Mammary epithelial cell (primary cell): ENCODE measurements at regions not wholly inside any gene's neighbourhood (a gene's known extent, or its start where the extent isn't known, plus 50 kb on each side); places are given as distances from the start of the nearest gene placed in this dataset.

ENCODE experiments used
- EZH2 ChIP-seq: IDR thresholded peaks from 2 replicates; pipeline ENCODE4 v1.6.1; 2012; ENCODE audit warnings: low read length, inconsistent platforms, borderline replicate concordance
- TF ChIP-seq, protein P1 (sequence below), 2 donors: IDR thresholded peaks in 1 of 2; conservative IDR thresholded peaks in 1 of 2; 2 replicates each; pipeline ENCODE4 v1.5.1; 2011 to 2012; ENCODE audit warnings: inconsistent platforms in 2 of 2, low read length in 2 of 2, mild to moderate bottlenecking in 2 of 2, control low read depth in 1 of 2, low read depth in 1 of 2; ENCODE audit not compliant: insufficient read depth in 1 of 2; ENCODE audit errors: extremely low read depth in 1 of 2

DNA sequence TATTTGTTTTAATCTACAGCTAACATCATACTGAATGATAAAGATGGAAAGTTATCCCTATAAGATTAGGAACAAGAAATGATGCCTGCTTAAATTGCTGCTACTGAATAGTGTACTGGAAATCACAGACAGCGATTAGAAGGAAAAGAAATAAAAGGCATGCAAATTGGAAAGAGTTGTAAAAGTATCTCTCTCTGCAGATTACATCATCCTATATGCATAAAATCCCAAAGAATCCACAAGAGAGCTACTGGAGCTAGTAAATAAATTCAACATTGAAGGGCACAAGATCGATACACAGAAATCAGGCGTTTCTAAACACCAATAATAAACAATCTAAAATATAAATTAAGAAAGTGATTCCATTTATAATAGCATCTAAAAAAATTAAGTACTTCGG is 75.3 kb upstream of the SIMC1 start:
- TF ChIP-seq, protein P1, sequence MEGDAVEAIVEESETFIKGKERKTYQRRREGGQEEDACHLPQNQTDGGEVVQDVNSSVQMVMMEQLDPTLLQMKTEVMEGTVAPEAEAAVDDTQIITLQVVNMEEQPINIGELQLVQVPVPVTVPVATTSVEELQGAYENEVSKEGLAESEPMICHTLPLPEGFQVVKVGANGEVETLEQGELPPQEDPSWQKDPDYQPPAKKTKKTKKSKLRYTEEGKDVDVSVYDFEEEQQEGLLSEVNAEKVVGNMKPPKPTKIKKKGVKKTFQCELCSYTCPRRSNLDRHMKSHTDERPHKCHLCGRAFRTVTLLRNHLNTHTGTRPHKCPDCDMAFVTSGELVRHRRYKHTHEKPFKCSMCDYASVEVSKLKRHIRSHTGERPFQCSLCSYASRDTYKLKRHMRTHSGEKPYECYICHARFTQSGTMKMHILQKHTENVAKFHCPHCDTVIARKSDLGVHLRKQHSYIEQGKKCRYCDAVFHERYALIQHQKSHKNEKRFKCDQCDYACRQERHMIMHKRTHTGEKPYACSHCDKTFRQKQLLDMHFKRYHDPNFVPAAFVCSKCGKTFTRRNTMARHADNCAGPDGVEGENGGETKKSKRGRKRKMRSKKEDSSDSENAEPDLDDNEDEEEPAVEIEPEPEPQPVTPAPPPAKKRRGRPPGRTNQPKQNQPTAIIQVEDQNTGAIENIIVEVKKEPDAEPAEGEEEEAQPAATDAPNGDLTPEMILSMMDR (conservative IDR thresholded peaks at IDR 0.05 in 1 of 2, IDR thresholded peaks at IDR 0.05 in 1 of 2; ENCODE audit: extremely low read depth in 1 of 2, insufficient read depth in 1 of 2, low read depth in 1 of 2, low read length in 2 of 2) = no peak
- TF ChIP-seq EZH2 = no peak
